Fibroblast of skin of left quadriceps (primary cell): ENCODE measurements at regions not wholly inside any gene's neighbourhood (a gene's known extent, or its start where the extent isn't known, plus 50 kb on each side); places are given as distances from the start of the nearest gene placed in this dataset.

Experiments
- DNase-seq, 2 experiments: peaks; one replicate each; pipeline ENCODE4 v3.0.0-alpha.2; 2013; ENCODE audit warnings: low read depth in 2 of 2

DNA sequence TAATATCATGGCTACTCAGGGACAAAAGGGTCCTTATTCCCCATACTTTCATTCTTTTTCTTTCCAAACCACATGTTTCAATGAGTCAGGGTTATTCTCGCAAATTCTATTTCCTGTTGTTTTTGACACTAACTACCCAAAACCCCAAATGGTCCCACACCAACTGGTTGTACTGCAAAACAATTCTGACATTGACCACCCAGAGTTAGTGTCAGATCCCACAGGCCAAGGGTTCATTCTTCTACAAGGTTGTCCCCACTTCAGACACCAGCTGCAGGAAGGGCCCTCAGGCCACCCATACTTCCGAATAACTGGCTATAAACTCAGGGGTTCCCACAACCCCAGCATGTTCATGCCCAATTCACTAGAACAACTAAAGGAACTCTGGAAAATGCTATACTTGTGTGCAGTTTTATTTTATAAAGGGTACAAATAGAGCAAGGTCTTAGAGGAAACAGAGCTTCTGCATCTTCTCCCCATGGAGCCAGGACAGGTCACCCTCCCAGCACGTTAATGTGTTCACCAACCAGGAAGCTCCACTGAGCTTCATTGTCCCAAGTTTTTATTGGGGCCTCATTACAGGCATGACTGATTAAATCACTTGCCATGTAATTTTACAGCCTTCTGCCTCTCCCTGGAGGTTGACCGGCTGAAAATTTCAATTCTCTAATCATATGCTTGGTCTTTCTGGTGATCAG lies 334.8 kb downstream of the DRD1 start:
- no peak for DNase-seq

DNA sequence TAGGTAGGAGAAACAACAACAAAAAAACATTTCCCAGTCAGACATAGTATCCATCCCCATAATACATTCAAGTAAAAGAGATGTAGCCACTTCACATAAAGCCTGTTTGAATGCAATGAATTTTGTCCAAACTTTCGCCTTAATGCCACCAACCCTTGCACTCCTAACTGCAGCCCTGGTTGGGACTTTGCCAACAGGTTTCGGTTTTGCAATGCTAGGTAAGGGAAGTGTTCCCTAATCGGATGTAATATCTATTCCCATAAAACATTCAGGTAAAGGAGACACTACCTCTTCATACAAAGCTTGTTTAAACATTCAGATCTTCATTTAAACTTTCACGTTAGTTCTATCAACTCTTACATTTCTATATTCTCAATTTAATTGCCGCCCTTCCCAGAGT lies 336.1 kb downstream of the DRD1 start:
- DNase-seq = no peak

- no peak for DNase-seq
These were observed 336.9 kb downstream of the DRD1 start for GRCh38 chr5:175107028-175107588.

- no peak for DNase-seq
These were observed 339.3 kb downstream of the DRD1 start for GRCh38 chr5:175104677-175105076.

- no peak for DNase-seq
These were observed 340.2 kb downstream of the DRD1 start for GRCh38 chr5:175103746-175104145.

- DNase-seq = no peak
These were observed 341.3 kb downstream of the DRD1 start for GRCh38 chr5:175102717-175103116.

DNA sequence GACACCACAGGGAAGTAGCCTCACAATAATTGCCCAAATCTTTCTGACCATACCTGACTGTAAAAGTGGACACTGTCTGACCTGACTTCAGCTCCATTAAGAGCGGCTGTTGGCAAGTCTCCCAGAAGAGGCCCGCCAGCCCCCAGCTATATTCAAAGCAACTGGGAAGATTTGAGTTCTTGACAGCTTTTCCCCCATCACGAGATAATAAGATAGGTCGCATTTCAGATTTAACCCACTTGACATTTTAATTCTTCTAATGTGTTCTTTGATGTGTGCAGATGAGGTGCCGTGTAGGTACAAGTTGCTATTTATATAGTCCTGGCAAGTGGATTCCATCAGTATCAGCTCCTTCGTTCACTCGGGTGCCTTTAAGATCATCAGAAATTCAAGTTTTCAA lies 345.7 kb downstream of the DRD1 start:
- no peak for DNase-seq

DNA sequence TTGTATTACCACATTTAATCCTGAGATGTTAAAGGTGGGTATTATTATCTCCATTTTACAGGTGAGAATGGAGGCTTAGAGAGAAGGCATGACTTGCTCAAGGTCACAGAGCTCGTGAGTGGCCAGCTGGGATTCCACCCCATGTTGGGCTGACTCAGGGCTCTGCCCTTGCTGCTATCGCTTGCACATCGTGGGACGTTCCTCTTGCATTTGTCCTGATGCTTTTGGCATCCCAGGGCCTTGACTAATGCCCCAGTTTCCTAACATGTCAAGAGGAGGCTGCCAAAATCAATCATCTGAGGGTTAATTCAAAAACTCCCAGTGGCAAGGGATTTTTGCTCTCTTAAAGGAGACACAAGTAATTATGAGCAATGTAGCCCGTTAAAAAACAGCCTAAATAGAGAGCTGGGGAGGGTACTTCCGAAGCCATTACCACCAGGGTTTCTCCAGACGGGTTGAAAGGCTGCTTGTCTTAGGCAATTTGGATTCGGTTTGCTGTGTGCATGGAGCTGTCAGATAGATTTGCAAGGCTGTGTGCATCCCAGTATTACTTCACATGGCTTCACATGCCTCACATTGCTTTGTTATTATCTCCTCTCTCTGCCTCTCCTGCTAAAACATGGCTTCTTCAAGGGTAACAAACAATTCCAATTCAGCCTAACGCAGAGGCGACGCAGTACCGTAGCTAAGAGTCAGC lies 347.4 kb downstream of the DRD1 start:
- DNase-seq = no peak

GRCh38 chr5:175094461-175094860 lies 349.5 kb downstream of the DRD1 start:
- DNase-seq = no peak

GRCh38 chr5:175092691-175093090 lies 351.3 kb downstream of the DRD1 start:
- DNase-seq = no peak

- no peak for DNase-seq
These were observed 355.0 kb downstream of the DRD1 start for GRCh38 chr5:175088963-175089362.

DNA sequence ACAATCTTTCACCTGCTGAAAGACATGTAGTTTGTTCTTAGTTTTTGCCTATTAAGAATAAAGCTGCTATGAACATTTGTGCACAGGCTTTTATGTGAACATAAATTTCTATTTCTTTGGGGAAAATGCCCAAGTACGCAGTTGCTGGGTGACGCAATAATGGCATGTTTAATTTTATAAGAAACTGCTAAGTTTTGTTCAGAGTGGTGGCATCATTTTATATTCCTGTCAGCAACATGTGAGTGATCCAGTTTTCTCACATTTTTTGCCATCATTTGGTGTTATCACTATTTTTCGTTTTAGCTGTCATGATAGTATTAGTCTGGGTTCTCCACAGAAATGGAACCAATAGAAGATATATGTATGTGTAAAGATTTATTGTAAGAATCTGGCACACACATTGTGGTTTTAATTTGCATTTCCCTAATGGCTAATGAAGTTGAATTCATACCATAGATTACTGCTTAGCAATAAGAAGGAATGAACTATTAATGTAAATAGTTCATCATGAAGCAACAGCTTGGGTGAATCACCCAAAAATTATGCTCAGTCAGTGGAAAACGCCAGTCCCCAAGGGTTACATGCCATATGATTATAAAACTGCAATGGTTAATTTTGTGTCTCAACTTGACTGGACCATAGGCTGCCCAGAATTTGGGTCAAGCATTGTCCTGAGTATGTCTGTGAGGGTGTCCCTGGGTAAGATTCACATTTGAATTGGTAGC lies 358.6 kb downstream of the MSX2 start:
- no peak for DNase-seq

DNA sequence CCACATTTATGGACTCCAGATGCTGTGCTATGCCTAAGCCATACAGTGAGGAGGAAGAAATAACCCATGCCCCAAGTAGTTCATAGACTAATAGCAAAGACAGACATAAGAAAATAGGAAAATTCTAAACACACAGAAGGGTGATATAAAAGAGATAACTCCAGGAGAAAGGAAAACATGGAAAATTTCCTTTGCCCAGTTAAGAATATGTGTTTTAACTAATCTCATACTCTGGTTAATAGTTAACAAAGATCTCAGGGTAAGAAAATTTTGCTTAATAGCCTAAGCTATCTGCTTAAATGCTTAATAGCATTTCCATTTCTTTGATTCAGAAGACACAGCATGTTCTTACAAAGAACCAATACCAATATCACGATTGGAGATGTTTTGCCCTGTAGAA lies 358.0 kb downstream of the MSX2 start:
- no peak for DNase-seq

DNA sequence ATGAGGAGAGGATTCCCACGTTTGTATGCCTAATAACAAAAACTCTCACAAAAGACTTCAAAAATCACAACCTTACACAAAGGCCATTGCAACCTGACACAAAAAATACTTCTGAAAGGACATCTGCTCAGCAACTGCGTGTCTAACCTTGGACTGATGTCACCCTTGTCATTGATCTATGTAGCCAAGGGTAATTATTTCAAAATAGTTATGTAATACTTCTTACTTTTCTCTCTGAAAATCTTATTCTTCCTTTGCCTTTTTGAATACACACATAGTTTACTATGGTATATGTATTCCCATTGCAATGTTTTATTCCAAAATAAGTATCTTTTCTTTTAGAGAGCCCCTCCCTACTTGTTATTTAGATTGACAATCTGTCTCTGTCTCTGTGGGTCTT lies 355.3 kb downstream of the MSX2 start:
- no peak for DNase-seq

GRCh38 chr5:175070283-175070682 lies 345.9 kb downstream of the MSX2 start:
- DNase-seq = no peak

DNA sequence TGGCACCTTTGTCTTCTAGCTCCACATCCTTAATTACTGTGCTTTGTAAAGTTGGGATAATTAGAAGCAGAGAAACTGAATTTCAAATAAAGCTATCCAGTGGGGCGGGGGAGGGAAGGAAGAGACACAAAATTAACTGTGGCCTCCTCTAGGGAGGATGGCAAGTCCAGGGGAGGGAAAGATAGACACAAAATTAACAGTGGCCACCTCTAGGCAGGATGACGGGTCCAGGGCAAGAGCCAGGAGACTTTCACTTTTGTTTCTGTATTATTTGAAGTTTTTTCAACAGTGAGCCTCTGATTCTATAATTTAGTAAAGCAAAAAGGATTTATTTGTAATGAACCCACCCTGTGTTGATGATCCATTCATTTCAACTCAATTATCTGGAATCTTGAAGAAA lies 335.9 kb downstream of the MSX2 start:
- no peak for DNase-seq

- DNase-seq = no peak
These were observed 335.4 kb downstream of the MSX2 start for GRCh38 chr5:175059687-175060211.

DNA sequence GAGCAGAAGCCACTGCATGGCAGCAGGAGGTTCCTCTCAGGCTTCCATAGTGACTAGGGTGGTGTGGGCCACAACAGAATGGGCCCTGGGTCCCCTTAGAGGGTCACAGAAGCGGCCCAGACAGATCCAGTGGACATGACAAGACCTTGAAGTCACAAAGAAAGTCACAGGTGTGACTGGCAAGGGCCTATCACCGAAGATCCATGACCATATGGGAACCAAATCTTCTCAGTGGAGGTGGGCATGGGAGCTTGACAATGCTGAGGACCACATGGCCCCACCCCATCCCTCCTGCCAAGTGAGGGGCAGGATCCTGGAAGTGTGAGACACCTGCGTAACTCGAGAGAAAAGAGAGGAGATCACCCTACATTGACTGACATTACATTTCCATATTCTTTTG lies 332.4 kb downstream of the MSX2 start:
- no peak for DNase-seq

DNA sequence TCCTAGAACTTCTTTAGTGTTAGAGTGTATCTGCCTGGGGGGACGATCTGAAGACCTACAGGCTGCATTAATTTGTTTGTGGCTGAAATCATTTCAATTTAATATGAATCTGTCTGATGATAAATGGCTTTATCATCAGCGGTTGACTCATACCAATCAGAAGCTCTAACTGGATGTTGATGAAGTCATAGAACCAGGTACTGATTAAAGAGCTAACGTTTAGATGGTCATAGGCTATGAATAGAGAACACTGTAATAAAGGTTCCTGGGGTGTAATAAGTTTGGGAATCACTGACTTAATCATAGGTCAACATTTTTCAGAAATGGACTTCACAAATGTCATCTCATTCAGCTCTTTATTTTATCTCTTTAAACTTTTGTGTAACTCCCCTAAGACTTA lies 329.9 kb downstream of the MSX2 start:
- no peak for DNase-seq

- DNase-seq = no peak
These were observed 328.0 kb downstream of the MSX2 start for GRCh38 chr5:175052351-175052750.

DNA sequence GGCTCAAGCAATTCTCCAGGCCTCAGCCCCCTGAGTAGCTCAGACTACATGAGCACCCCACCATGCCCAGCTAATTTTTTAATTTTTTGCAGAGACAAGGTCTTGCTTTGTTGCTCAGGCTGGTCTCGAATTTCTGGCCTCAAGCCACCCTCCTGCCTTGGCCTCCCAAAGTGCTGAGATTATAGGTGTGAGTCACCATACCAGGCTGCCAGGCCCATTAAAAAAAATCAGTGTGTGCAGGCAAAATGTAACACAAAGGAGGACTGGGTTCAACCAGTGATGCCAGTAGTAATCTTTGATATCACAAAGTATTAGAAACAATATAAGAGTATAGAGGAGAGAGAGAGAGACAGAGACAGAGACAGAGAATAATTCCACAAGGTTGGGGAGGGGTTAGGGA lies 322.7 kb downstream of the MSX2 start:
- DNase-seq = no peak

DNA sequence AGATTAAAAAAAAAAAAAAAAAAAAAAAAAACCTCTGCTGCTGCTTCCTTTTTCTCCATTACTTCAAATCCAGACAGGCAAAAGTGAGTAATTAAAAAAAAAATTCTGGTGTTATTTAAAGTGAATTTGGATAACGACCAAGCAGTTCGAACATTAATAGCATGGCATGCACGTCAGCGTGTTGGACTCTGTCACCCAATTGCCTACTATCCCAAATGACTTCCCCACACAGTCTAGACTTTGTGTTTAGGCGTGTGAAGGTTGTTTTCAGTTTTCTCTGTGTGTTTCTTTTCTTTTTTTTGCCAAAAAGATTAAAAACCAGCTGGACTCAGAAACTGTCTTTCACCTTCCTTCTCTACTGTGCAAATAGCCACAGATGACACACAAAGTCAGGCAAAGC lies 321.4 kb downstream of the MSX2 start:
- DNase-seq = no peak
